ENCODE measurements at regions not wholly inside any gene's neighbourhood (a gene's known extent, or its start where the extent isn't known, plus 50 kb on each side); places are given as distances from the start of the nearest gene placed in this dataset.

DNA sequence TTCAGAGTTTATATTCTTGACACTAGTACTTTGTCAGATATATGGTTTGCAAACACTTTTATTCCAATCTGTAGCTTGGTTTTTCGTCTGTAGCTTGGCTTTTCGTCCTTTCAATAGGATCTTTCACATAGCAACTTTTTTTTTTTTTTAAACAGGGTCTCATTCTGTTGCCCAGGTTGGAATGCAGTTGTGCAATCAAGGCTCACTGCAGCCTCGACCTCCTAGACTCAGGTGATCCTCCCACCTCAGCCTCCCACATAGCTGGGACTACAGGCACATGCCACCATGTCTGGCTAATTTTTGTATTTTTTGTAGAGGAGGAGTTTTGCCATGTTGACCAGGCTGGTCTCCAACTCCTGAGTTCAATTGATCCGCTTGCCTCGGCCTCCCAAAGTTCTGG, 460.4 kb upstream of the SOX5 start:
- no peaks in the 10 kb centered on the region for H3K9me3 Mint-ChIP-seq
- H3K36me3 Mint-ChIP-seq (ENCODE audit: insufficient read depth in 2 of 2) = no peaks in the 10 kb centered on the region
- H3K27ac Mint-ChIP-seq = no peak overlapping the region
- DNase-seq (no peak), ATAC-seq (replicated peaks in 1 of 2) (no peak)
- H3K4me1 Mint-ChIP-seq (ENCODE audit: low read depth) = no peaks in the 10 kb centered on the region
- H3K27me3 Mint-ChIP-seq (ENCODE audit: low read depth) = no peaks in the 10 kb centered on the region
- no peak overlapping the region for H3K4me3 Mint-ChIP-seq

DNA sequence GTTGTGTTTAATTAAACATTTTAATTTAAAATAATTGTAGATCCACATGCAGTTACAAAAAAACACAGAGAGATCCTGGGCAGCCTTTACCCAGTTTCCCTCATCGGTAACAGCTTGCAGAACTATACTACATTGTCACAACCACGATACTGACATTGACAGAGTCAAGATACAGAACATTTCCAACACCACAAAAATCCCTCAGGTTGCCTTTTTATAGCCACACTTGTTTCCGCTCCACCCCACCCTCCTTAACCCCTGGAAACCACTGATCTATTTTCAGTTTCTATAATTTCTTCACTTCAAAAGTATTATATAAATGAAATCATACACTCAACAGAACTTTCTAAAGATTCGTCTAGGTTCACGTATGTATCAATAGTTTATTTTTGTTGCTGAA, 458.8 kb upstream of the SOX5 start:
- no peaks in the 10 kb centered on the region for H3K9me3 Mint-ChIP-seq

DNA sequence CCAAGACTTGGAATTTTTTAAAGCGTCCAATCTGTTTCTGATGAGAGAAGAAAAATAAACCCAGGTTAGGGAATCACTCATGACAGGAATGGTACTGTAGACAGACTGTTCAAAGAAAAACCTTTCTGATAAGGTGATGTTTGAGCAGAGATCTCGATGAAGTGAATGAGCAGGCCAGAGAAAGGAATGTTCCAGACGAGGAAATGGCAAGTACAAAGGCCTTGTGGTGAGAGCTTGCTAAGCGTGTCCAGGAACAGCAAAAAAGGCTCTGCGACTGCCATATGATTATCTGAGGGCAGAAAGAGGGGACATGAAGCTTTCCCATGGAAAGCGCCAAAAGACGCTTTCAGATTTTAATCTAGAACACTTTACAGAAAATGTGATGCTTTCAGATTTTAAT, 458.4 kb upstream of the SOX5 start:
- no peak for ATAC-seq (replicated peaks in 1 of 2)
- Mint-ChIP-seq H3K4me1 (ENCODE audit: low read depth) (no peaks in the 10 kb centered on the region), H3K27ac (no peak overlapping the region), H3K9me3 (no peaks in the 10 kb centered on the region), H3K4me3 (no peak overlapping the region), H3K36me3 (ENCODE audit: insufficient read depth in 2 of 2) (no peaks in the 10 kb centered on the region), H3K27me3 (ENCODE audit: low read depth) (peaks cover 3% of the 10 kb centered on the region)
- DNase-seq = no peak

More for the DNA sequence above, 458.8 kb upstream of the SOX5 start:
- ATAC-seq (replicated peaks in 1 of 2) = peak in 1 of 2 donors; percentile 39
- Mint-ChIP-seq H3K27me3 (ENCODE audit: low read depth) (no peaks in the 10 kb centered on the region), H3K4me3 (no peak overlapping the region), H3K27ac (no peak overlapping the region), H3K36me3 (ENCODE audit: insufficient read depth in 2 of 2) (no peaks in the 10 kb centered on the region), H3K4me1 (ENCODE audit: low read depth) (no peaks in the 10 kb centered on the region)
- peak in 1 of 2 donors; percentile 6 for DNase-seq

DNA sequence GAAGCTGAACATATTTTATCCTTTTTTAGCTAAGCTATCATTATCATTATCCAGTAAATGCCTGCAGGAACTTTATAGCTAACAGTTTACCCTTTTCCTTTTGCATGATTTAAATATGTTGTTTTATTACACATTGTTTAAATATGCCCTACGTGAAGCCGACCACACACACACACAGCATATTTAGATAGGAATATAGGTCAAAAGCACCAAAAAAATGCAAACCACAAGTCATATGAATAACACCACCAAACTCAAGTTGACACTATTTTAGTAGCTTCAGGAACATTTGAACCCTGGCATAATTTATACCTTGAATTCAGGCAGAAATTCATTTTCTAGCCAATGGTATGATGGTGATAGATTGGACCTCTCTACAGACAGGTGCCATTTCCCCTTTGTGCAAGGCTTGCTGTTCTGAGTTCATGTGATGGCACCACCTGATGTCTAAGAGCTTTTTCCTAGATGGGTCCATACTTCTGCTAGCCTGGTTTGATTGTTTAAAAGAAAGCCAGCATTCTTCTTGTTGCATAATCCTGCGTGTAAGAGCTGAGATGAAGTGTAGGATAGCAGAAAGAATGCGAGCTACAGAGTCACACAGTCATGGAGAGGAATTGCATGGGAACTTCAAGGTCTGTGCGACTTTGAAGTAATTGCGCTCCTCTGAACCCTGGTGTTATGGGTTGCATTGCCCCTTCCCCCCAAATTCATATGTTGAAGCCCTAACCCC, 454.8 kb upstream of the SOX5 start:
- ATAC-seq (replicated peaks in 1 of 2) (no peak), DNase-seq (no peak)
- no peaks in the 10 kb centered on the region for H3K36me3 Mint-ChIP-seq (ENCODE audit: insufficient read depth in 2 of 2)
- no peaks in the 10 kb centered on the region for H3K4me1 Mint-ChIP-seq (ENCODE audit: low read depth)
- H3K9me3 Mint-ChIP-seq = no peaks in the 10 kb centered on the region
- no peak overlapping the region for H3K4me3 Mint-ChIP-seq
- H3K27me3 Mint-ChIP-seq (ENCODE audit: low read depth) = peaks cover 15% of the 10 kb centered on the region
- H3K27ac Mint-ChIP-seq = no peak overlapping the region

DNA sequence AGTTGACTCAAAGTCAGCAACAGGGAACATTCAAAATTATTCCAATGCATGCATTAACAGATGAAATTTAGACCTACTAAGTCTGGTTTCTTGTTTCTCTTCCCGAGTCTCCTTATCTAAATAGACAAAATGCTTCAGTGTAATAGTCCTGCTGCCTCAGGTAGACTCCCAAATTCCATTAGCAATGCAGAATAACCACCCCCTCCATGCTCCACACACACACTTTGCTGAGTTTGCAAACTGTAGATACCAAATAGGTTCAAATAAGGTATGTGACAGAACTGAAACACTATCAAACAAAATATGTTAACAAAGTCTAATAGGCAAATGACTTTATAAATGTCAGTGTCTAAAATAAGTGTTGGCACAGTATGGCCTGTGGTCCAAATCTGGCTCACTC, 451.1 kb upstream of the SOX5 start:
- no peak for DNase-seq
- no peaks in the 10 kb centered on the region for H3K9me3 Mint-ChIP-seq
- H3K27ac Mint-ChIP-seq = no peak overlapping the region
- ATAC-seq (replicated peaks in 1 of 2) = no peak
- H3K4me3 Mint-ChIP-seq = no peak overlapping the region
- H3K4me1 Mint-ChIP-seq (ENCODE audit: low read depth) = no peaks in the 10 kb centered on the region
- peaks cover 15% of the 10 kb centered on the region for H3K27me3 Mint-ChIP-seq (ENCODE audit: low read depth)
- no peaks in the 10 kb centered on the region for H3K36me3 Mint-ChIP-seq (ENCODE audit: insufficient read depth in 2 of 2)

DNA sequence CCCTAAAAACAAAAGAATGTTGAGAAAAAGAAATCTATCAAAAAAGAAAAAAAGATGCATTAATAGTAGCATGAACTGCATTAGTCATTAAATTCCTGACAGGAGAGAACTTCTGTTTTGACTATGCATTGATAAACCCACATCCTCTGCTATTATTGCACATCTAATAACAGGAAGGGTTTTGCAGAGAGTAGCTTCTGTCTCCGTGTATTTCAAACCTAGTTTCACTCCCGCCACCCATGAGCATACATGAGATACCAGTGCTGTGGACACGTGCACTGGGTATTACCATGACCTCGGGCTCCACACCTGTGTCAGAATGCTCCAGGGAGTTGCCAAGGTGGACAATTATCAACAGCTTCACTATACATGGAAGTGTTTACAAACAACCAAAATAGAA, 449.1 kb upstream of the SOX5 start:
- Mint-ChIP-seq H3K9me3 (no peaks in the 10 kb centered on the region), H3K4me3 (no peak overlapping the region), H3K36me3 (ENCODE audit: insufficient read depth in 2 of 2) (no peaks in the 10 kb centered on the region), H3K27ac (no peak overlapping the region), H3K27me3 (ENCODE audit: low read depth) (peaks cover 15% of the 10 kb centered on the region), H3K4me1 (ENCODE audit: low read depth) (no peaks in the 10 kb centered on the region)
- ATAC-seq (replicated peaks in 1 of 2) = no peak
- DNase-seq = no peak

DNA sequence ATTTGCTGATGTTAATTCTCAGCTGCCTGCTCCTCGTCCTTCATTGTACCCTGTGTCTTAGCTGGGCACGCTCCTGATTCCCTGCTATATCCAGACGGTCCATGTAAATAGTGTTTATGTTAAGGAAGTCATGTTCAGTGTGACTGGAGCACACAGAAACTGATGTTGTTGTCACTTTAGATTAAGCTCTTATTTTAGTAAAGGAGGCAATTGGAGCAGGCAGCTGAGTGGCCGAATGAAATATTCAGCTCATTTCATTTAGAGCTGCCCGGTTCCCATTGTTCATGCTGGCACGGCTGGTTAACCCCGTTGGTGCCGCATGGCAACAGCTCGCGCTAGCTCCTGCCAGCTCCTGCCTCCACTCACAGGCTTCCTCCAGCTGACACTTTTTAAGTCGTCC, 446.8 kb upstream of the SOX5 start:
- ATAC-seq (replicated peaks in 1 of 2) = no peak
- no peak overlapping the region for H3K27ac Mint-ChIP-seq

DNA sequence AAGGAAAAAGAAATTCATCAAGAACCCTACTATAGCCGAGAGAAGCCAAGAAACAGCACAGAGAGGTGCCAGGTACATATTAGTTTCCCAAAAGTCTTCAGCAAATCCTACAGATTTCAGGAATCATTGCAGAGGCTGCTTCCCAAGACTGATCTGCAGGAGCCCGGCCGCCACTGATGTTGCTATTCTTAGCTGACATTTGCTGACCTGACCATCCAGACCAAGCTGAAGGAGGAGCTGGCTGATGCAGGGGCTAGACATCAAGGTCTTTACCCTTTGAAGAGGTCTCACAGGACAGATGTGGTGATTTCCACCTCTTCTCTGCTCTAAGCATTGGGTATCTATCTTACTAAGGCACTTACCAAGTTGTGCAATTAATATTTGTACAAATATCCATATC, 444.8 kb upstream of the SOX5 start:
- DNase-seq = no peak
- Mint-ChIP-seq H3K4me1 (ENCODE audit: low read depth) (no peaks in the 10 kb centered on the region), H3K27me3 (ENCODE audit: low read depth) (no peaks in the 10 kb centered on the region), H3K36me3 (ENCODE audit: insufficient read depth in 2 of 2) (peaks cover 0 to 3% of the 10 kb centered on the region in 2 donors), H3K4me3 (no peak overlapping the region), H3K9me3 (peaks cover 3 to 11% of the 10 kb centered on the region in 2 donors), H3K27ac (no peak overlapping the region)
- no peak for ATAC-seq (replicated peaks in 1 of 2)

More for the DNA sequence above, 446.8 kb upstream of the SOX5 start:
- DNase-seq = no peak
- Mint-ChIP-seq H3K27me3 (ENCODE audit: low read depth) (no peaks in the 10 kb centered on the region), H3K4me1 (ENCODE audit: low read depth) (no peaks in the 10 kb centered on the region), H3K9me3 (peaks cover 2 to 6% of the 10 kb centered on the region in 2 donors), H3K4me3 (no peak overlapping the region), H3K36me3 (ENCODE audit: insufficient read depth in 2 of 2) (peaks cover 0 to 2% of the 10 kb centered on the region in 2 donors)

DNA sequence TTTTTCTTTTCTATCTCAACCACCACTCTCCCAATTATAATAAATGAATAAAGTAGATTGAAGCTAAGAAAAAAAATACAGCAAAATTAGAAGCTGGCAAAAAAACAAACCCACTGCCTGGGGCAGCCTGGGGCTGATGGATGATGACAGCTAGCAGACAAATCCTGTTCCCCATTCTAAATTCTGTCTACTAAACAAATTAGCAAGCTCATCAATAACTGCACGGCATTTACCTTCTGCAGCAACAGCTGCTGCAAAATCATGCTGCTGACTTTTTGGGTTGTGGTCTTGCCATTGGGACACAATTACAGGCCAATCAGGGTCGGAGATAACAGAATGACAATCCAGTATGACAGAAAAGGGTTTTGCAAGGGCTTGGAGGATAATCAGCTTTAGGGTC, 443.6 kb upstream of the SOX5 start:
- no peak overlapping the region for H3K4me3 Mint-ChIP-seq
- H3K4me1 Mint-ChIP-seq (ENCODE audit: low read depth) = no peaks in the 10 kb centered on the region
- peaks cover 0 to 3% of the 10 kb centered on the region in 2 donors for H3K36me3 Mint-ChIP-seq (ENCODE audit: insufficient read depth in 2 of 2)
- ATAC-seq (replicated peaks in 1 of 2) (no peak), DNase-seq (no peak)
- H3K9me3 Mint-ChIP-seq = peaks cover 4 to 12% of the 10 kb centered on the region in 2 donors
- no peak overlapping the region for H3K27ac Mint-ChIP-seq
- H3K27me3 Mint-ChIP-seq (ENCODE audit: low read depth) = no peaks in the 10 kb centered on the region

DNA sequence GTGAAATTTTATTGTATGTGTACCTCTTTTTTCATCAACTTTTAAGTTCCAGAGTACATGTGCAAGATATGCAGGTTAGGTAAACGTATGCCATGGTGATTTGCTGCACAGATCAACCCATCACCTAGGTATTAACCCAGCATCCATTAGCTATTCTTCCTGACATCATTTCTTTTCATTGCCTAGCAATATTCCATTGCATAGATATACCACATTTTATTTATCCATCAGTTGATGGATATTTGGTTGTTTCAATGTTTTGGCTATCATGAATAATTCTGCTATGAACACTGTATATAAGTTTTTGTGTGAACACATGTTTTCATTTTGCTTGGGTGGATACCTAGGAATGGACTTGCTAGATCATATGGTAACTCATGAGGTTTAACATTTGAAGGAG, 439.9 kb upstream of the SOX5 start:
- Mint-ChIP-seq H3K27me3 (ENCODE audit: low read depth) (no peaks in the 10 kb centered on the region), H3K36me3 (ENCODE audit: insufficient read depth in 2 of 2) (peaks cover 0 to 3% of the 10 kb centered on the region in 2 donors), H3K27ac (no peak overlapping the region), H3K4me1 (ENCODE audit: low read depth) (no peaks in the 10 kb centered on the region), H3K9me3 (peaks cover 4 to 12% of the 10 kb centered on the region in 2 donors), H3K4me3 (no peak overlapping the region)
- ATAC-seq (replicated peaks in 1 of 2) = no peak
- no peak for DNase-seq

DNA sequence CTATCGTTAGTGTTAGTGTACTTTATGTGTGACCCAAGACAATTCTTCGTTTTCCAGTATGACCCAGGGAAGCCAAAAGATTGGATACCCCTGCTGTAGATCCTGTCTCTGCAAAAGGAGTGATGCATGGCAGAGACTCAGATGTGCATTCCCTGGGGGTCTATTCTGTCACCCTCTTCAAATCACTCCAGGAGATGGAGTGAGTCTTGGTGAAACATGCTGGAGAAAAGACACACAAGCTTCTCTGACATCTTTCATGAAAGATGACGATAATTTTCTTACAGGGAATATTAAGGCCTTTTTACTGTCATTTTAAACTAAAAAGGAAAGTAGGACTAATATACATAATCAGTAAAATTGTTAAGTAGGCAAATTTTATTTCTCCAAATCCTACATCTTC, 437.9 kb upstream of the SOX5 start:
- Mint-ChIP-seq H3K27ac (no peak overlapping the region), H3K9me3 (peaks cover 9 to 12% of the 10 kb centered on the region in 2 donors), H3K36me3 (ENCODE audit: insufficient read depth in 2 of 2) (peaks cover 0 to 3% of the 10 kb centered on the region in 2 donors), H3K4me3 (no peak overlapping the region), H3K27me3 (ENCODE audit: low read depth) (no peaks in the 10 kb centered on the region), H3K4me1 (ENCODE audit: low read depth) (no peaks in the 10 kb centered on the region)
- ATAC-seq (replicated peaks in 1 of 2) = no peak
- DNase-seq = no peak

DNA sequence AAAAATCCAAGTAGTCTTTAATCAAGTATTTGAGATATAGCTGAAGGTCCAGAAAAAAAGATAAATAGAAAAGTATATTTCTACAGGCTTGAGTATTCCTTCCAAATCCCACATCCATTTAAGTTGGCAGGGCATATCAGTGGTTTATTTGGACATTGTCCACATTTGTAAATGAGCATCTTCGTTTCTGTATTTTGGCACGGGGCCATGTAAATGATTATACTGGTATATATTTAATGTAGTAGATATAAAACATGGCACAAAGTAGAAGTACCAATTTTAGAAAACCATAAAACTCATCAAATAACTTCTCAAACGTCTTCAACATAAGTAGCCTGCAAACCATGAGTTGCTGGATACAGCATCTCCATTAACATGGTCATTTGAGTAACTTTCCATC, 437.4 kb upstream of the SOX5 start:
- no peak for DNase-seq
- ATAC-seq (replicated peaks in 1 of 2) = no peak
- no peaks in the 10 kb centered on the region for H3K27me3 Mint-ChIP-seq (ENCODE audit: low read depth)
- peaks cover 0 to 2% of the 10 kb centered on the region in 2 donors for H3K36me3 Mint-ChIP-seq (ENCODE audit: insufficient read depth in 2 of 2)
- H3K27ac Mint-ChIP-seq = no peak overlapping the region
- no peaks in the 10 kb centered on the region for H3K4me1 Mint-ChIP-seq (ENCODE audit: low read depth)
- H3K4me3 Mint-ChIP-seq = no peak overlapping the region
- H3K9me3 Mint-ChIP-seq = peaks cover 10 to 11% of the 10 kb centered on the region in 2 donors

DNA sequence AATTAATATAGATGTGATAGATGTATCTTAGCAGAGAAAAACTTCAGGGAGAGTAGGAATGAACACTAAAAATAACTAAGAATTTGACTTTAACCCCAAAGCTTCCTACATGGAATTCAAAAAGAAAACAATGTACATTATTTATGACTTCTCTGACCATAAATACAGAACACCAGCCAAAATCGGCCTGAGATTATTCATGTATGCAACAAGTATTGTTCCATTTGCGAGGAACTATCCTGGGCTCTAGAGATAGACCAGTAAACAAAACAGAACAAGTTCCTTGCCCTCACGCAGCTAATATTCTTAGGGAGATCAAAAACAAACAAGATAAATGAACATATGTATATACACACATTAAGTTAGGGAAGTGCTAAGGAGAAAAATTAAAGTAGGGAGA, 432.3 kb upstream of the SOX5 start:
- peaks cover 7 to 8% of the 10 kb centered on the region in 2 donors for H3K9me3 Mint-ChIP-seq
- H3K4me3 Mint-ChIP-seq = no peak overlapping the region
- ATAC-seq (replicated peaks in 1 of 2) = no peak
- no peak overlapping the region for H3K27ac Mint-ChIP-seq
- no peaks in the 10 kb centered on the region for H3K4me1 Mint-ChIP-seq (ENCODE audit: low read depth)
- H3K36me3 Mint-ChIP-seq (ENCODE audit: insufficient read depth in 2 of 2) = no peaks in the 10 kb centered on the region
- H3K27me3 Mint-ChIP-seq (ENCODE audit: low read depth) = no peaks in the 10 kb centered on the region
- DNase-seq = no peak

DNA sequence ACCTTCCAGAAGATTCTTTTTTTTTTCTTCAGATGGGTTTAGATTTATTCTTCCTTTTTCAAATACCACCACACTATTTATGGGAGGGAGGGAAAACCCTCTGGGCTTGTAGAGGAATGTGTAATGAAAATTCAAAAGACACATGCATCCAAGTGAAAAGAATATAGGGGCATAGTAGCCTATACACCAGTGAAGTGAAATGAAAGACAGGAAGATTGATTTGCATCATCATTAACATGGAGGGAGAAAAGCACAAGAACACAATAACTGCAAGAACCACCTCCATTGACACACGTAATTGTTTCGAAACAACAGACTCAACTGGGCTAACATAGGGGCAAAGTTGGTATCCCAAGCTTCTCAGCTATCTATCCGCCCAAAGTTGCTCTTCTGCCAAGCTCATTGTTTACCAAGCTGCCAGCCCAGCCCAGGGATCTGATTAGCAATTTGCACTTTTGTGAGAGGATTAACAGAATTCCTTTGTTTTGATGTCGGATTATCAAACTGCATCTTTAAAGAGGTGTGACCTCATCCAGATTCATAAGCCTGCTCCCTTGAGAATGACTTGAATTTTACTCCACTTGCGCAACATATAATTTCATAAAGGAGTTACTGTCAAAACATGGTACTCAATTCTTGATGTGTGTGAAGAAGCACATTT, 430.5 kb upstream of the SOX5 start:
- Mint-ChIP-seq H3K4me1 (ENCODE audit: low read depth) (no peaks in the 10 kb centered on the region), H3K36me3 (ENCODE audit: insufficient read depth in 2 of 2) (no peaks in the 10 kb centered on the region), H3K27me3 (ENCODE audit: low read depth) (no peaks in the 10 kb centered on the region), H3K9me3 (peaks cover 8 to 9% of the 10 kb centered on the region in 2 donors), H3K27ac (no peak overlapping the region), H3K4me3 (no peak overlapping the region)
- ATAC-seq (replicated peaks in 1 of 2) = no peak
- no peak for DNase-seq

Data from activated T-cell treated with anti-CD3 and anti-CD28 coated beads, Interleukin-2, amount 50 U/mL, for 72 hours (primary cell).